OCI-LY7 (cell line): ENCODE measurements at regions not wholly inside any gene's neighbourhood (a gene's known extent, or its start where the extent isn't known, plus 50 kb on each side); places are given as distances from the start of the nearest gene placed in this dataset.

Experiments
- BruUV-seq: library from RNA; stranded (reverse); fragments of 400-500 nt; replicated peaks from 2 replicates; lab custom pipeline; 2021; lab: Mats Ljungman, UMichigan
- CTCF ChIA-PET: fragments of 300-600 bp; sonication (Branson Sonifier 250); formaldehyde crosslinking; loops from one replicate; lab custom pipeline; 2022; ENCODE audit warnings: antibody characterized with exemption; ENCODE audit not compliant: unreplicated experiment; lab: Charles Lee
- POLR2A ChIA-PET: fragments of 300-600 bp; sonication (Branson Sonifier 250); formaldehyde crosslinking; loops from one replicate; lab custom pipeline; 2022; ENCODE audit warnings: antibody characterized with exemption; lab: Charles Lee
- DNase-seq: peaks from one replicate; pipeline ENCODE4 v3.0.0-alpha.2; 2015; ENCODE audit warnings: low spot score
- H2AFZ ChIP-seq: fragments of 200-600 bp; sonication (generic), shearing (Covaris generic); 2 replicates; pipeline ENCODE4 v1.6.1; 2014; ENCODE audit warnings: mild to moderate bottlenecking, antibody characterized with exemption, low read length, moderate library complexity
- H3K27ac ChIP-seq: fragments of 200-600 bp; sonication (generic); 2 replicates; pipeline ENCODE4 v1.5.1; 2014; ENCODE audit warnings: mixed run types, low read depth, mild to moderate bottlenecking, moderate library complexity, low read length, inconsistent platforms; ENCODE audit not compliant: poor library complexity, severe bottlenecking
- H3K36me3 ChIP-seq: fragments of 200-600 bp; sonication (generic); 2 replicates; pipeline ENCODE4 v1.6.1; 2014; ENCODE audit warnings: mild to moderate bottlenecking, antibody characterized with exemption, low read length, moderate library complexity, mixed read lengths; ENCODE audit not compliant: insufficient read depth
- H3K4me1 ChIP-seq: fragments of 200-600 bp; sonication (generic); 2 replicates; pipeline ENCODE4 v1.5.1; 2014; ENCODE audit warnings: mild to moderate bottlenecking, low read length; ENCODE audit not compliant: insufficient read depth, poor library complexity, severe bottlenecking
- H3K4me2 ChIP-seq: fragments of 200-600 bp; sonication (generic); 2 replicates; pipeline ENCODE4 v1.6.1; 2014; ENCODE audit warnings: mild to moderate bottlenecking, low read length
- H3K4me3 ChIP-seq: fragments of 200-600 bp; sonication (generic); 2 replicates; pipeline ENCODE4 v1.5.1; 2014; ENCODE audit warnings: mild to moderate bottlenecking, low read depth, low read length; ENCODE audit not compliant: poor library complexity, severe bottlenecking
- H3K79me2 ChIP-seq: fragments of 200-600 bp; sonication (generic); 2 replicates; pipeline ENCODE4 v1.6.1; 2016; ENCODE audit warnings: low read depth, mild to moderate bottlenecking, low read length, moderate library complexity, mixed read lengths; ENCODE audit not compliant: insufficient read depth
- H3K9me2 ChIP-seq: fragments of 200-600 bp; sonication (generic); 2 replicates; pipeline ENCODE4 v1.6.1; 2016; ENCODE audit warnings: mild to moderate bottlenecking, low read length, mixed read lengths; ENCODE audit not compliant: insufficient read depth
- H3K9me3 ChIP-seq: fragments of 200-600 bp; sonication (generic); 2 replicates; pipeline ENCODE4 v1.6.1; 2014; ENCODE audit warnings: mild to moderate bottlenecking, mixed run types, low read length, mixed read lengths
- H4K20me1 ChIP-seq: fragments of 200-600 bp; sonication (generic); 2 replicates; pipeline ENCODE4 v1.6.1; 2014; ENCODE audit warnings: mild to moderate bottlenecking, antibody characterized with exemption, low read length, moderate library complexity, mixed read lengths; ENCODE audit not compliant: insufficient read depth
- EZH2phosphoT487 ChIP-seq: fragments of 200-600 bp; sonication (generic); IDR thresholded peaks from 2 replicates; pipeline ENCODE4 v1.6.1; 2018; ENCODE audit warnings: low read depth, borderline replicate concordance, mild to moderate bottlenecking, mixed run types, antibody characterized with exemption, low read length, moderate library complexity, mixed read lengths
- intact Hi-C: fragments of 100-400 bp; cut with micrococcal nuclease; formaldehyde crosslinking; loops from one replicate; pipeline ENCODE4 v1.10.0; 2022; ENCODE audit not compliant: unreplicated experiment
- TF ChIP-seq, protein P1 (sequence below): fragments of 200-600 bp; sonication (generic); conservative IDR thresholded peaks from 2 replicates; pipeline ENCODE4 v1.5.1; 2014; ENCODE audit warnings: mild to moderate bottlenecking, antibody characterized with exemption, low read length, moderate library complexity, mixed read lengths

DNA sequence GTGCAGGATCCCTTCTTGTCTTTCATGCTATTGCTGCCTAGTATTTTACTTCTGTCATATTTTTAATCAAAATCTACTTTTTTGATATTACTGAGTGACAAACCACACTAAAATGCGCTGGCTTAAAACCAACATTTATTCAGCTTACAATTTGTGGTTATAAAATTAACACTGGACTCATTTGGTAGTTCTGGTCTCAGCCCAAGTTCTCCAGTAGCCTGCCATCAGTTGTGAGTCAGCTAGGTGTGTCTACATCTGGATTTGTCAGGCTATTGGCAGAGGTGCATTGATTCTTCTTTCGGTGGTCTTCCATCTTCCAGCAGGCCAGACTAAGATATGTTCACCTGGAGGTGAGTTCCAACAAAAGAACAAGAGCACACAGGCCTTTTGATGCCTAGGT lies 765.1 kb upstream of the FBXO33 start:
- no peak for TF ChIP-seq EZH2phosphoT487
- TF ChIP-seq, protein P1, sequence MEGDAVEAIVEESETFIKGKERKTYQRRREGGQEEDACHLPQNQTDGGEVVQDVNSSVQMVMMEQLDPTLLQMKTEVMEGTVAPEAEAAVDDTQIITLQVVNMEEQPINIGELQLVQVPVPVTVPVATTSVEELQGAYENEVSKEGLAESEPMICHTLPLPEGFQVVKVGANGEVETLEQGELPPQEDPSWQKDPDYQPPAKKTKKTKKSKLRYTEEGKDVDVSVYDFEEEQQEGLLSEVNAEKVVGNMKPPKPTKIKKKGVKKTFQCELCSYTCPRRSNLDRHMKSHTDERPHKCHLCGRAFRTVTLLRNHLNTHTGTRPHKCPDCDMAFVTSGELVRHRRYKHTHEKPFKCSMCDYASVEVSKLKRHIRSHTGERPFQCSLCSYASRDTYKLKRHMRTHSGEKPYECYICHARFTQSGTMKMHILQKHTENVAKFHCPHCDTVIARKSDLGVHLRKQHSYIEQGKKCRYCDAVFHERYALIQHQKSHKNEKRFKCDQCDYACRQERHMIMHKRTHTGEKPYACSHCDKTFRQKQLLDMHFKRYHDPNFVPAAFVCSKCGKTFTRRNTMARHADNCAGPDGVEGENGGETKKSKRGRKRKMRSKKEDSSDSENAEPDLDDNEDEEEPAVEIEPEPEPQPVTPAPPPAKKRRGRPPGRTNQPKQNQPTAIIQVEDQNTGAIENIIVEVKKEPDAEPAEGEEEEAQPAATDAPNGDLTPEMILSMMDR = no peak
- no peaks in the 10 kb centered on the region; the same call in 1 of the 2 replicates for H3K36me3 ChIP-seq
- no TSS peak for BruUV-seq
- H3K4me1 ChIP-seq = peaks cover 8% of the 10 kb centered on the region
- intact Hi-C loops = no loop called here
- H2AFZ ChIP-seq = no peak overlapping the region
- no peak overlapping the region for H3K4me3 ChIP-seq
- no peak overlapping the region for H3K4me2 ChIP-seq
- H4K20me1 ChIP-seq = no peaks in the 10 kb centered on the region
- DNase-seq = no peak
- H3K9me2 ChIP-seq = no peaks in the 10 kb centered on the region; the same call in 1 of the 2 replicates
- POLR2A ChIA-PET = no interaction called here
- CTCF ChIA-PET = no interaction called here
- peaks cover 7% of the 10 kb centered on the region; the same call in 1 of the 2 replicates for H3K9me3 ChIP-seq
- no peak overlapping the region for H3K27ac ChIP-seq
- H3K79me2 ChIP-seq = no peaks in the 10 kb centered on the region

DNA sequence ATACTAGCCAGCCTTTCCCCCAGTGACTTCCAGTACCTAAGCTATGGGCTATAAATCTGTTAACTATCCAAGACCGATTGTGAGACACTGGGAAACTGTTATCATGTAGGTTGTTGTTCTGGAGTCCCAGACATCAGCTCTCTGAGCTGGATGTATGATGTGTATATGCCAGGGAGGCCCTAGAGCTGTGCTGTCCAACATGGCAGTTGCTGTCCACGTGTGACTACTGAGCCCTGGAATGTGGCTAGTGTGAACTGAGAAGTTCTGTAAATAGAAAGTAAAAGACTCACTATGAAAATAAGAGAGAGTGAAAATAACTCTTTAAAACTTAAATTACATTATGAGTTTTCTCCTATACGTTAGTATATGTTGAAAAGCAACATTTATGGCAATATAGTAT lies 755.8 kb upstream of the FBXO33 start:
- CTCF ChIA-PET = no interaction called here
- no TSS peak for BruUV-seq
- intact Hi-C loops = no loop called here

DNA sequence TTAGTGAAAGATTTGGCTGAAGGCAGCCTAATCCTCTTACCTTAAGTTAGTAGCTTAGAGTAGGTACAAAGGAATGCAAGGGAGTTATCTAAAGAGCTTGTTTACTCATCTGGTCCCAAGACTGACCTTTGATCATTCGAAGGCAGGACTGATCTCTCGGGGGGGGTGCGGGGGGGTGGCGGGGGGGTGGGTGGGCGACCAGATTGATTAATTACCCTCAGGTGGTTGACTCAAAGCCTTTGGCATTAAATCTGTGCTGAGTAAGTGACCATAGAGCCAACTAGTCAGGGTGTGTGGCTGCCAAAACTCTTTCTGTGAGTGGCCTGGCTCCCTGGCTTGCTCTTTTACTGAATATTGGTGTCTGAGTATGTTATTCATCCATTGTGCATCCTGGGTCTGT lies 731.9 kb upstream of the FBXO33 start:
- no TSS peak for BruUV-seq
- no peak for DNase-seq
- no peak overlapping the region for H2AFZ ChIP-seq
- H3K4me3 ChIP-seq = no peak overlapping the region
- ChIA-PET POLR2A (no interaction called here), CTCF (no interaction called here)
- H3K79me2 ChIP-seq = no peaks in the 10 kb centered on the region
- H3K9me3 ChIP-seq = peaks cover 48% of the 10 kb centered on the region
- no peak overlapping the region for H3K4me2 ChIP-seq
- no peaks in the 10 kb centered on the region for H3K4me1 ChIP-seq
- no peaks in the 10 kb centered on the region for H3K9me2 ChIP-seq
- H3K36me3 ChIP-seq = no peaks in the 10 kb centered on the region
- no peak overlapping the region for H3K27ac ChIP-seq
- TF ChIP-seq, protein P1 = no peak
- TF ChIP-seq EZH2phosphoT487 = no peak
- H4K20me1 ChIP-seq = no peaks in the 10 kb centered on the region
- intact Hi-C loops = no loop called here

More for the DNA sequence above, 755.8 kb upstream of the FBXO33 start:
- no peak for TF ChIP-seq EZH2phosphoT487
- TF ChIP-seq, protein P1 = no peak
- H3K36me3 ChIP-seq = no peaks in the 10 kb centered on the region; the same call in 1 of the 2 replicates
- no peak overlapping the region for H3K4me3 ChIP-seq
- H4K20me1 ChIP-seq = no peaks in the 10 kb centered on the region
- no peaks in the 10 kb centered on the region for H3K4me1 ChIP-seq
- H3K4me2 ChIP-seq = no peak overlapping the region
- no peaks in the 10 kb centered on the region for H3K9me3 ChIP-seq
- no peaks in the 10 kb centered on the region for H3K9me2 ChIP-seq
- no peaks in the 10 kb centered on the region for H3K79me2 ChIP-seq
- DNase-seq = no peak
- H3K27ac ChIP-seq = no peak overlapping the region
- peak overlapping the region; percentile 44; the same call in 1 of the 2 replicates for H2AFZ ChIP-seq
- POLR2A ChIA-PET = interaction anchor here (0.6 kb wide), 2 partner anchors 11 to 209 kb away, joined by 3 read pairs; no protein-coding TSS in a partner anchor
